ENCODE measurements at regions not wholly inside any gene's neighbourhood (a gene's known extent, or its start where the extent isn't known, plus 50 kb on each side); places are given as distances from the start of the nearest gene placed in this dataset.

- TF ChIP-seq ZHX2 (IDR thresholded peaks at IDR 0.05; ENCODE audit: low read depth): no peak
- no peak for TF ChIP-seq ZHX2 (CRISPR knock-in tag; IDR thresholded peaks at IDR 0.05; ENCODE audit: borderline replicate concordance)
- no peak for TF ChIP-seq PRDM15 (CRISPR knock-in tag; IDR thresholded peaks at IDR 0.05)
- TF ChIP-seq PPARG (CRISPR knock-in tag; conservative IDR thresholded peaks at IDR 0.05): peak; percentile 97
- TF ChIP-seq PHF20 (CRISPR knock-in tag; IDR thresholded peaks at IDR 0.05): peak; percentile 60
- no peak for TF ChIP-seq ZNF672 (CRISPR knock-in tag; IDR thresholded peaks at IDR 0.05)
- TF ChIP-seq SMC3 (IDR thresholded peaks at IDR 0.05; ENCODE audit: low read length): no peak
- TF ChIP-seq ZSCAN31 (CRISPR knock-in tag; IDR thresholded peaks at IDR 0.05; ENCODE audit: low read depth): peak; percentile 82; the same call in 1 of the 2 replicates
- TF ChIP-seq ZNF556 (CRISPR knock-in tag; IDR thresholded peaks at IDR 0.05; ENCODE audit: borderline replicate concordance): peak; percentile 86; the same call in 1 of the 2 replicates
- peak; percentile 87 for TF ChIP-seq HIC2 (CRISPR knock-in tag; IDR thresholded peaks at IDR 0.05; ENCODE audit: low read depth)
- peak; percentile 99 for TF ChIP-seq HOMEZ (CRISPR knock-in tag; IDR thresholded peaks at IDR 0.05; ENCODE audit: low read depth)
- peak; percentile 84; the same call in 1 of the 2 replicates for TF ChIP-seq ZNF615 (CRISPR knock-in tag; IDR thresholded peaks at IDR 0.05; ENCODE audit: borderline replicate concordance)
- peak; percentile 81 for TF ChIP-seq FOXC1 (CRISPR knock-in tag; IDR thresholded peaks at IDR 0.05; ENCODE audit: borderline replicate concordance)
- TF ChIP-seq ZNF639 (CRISPR knock-in tag; conservative IDR thresholded peaks at IDR 0.05): 0 out of 2 replicates have a peak, but pooled peaks have one; percentile 46
Measured at GRCh38 chr2:215749092-215749957, 264.0 kb downstream of the MREG start (continued).

All from HepG2 (cell line).